AG10803 (cell line): ENCODE measurements at regions not wholly inside any gene's neighbourhood (a gene's known extent, or its start where the extent isn't known, plus 50 kb on each side); places are given as distances from the start of the nearest gene placed in this dataset.

Experiments used
- DNase-seq: peaks from one replicate; pipeline ENCODE4 v3.0.0; 2010; ENCODE audit warnings: low read depth
- H3K4me3 ChIP-seq: 2 replicates; pipeline ENCODE4 v1.5.1; 2011; ENCODE audit warnings: mild to moderate bottlenecking, low read length, control low read depth
- TF ChIP-seq, protein P1 (sequence below): conservative IDR thresholded peaks from 2 replicates; pipeline ENCODE4 v1.5.1; 2011; ENCODE audit warnings: mild to moderate bottlenecking, low read length, control low read depth, inconsistent platforms

DNA sequence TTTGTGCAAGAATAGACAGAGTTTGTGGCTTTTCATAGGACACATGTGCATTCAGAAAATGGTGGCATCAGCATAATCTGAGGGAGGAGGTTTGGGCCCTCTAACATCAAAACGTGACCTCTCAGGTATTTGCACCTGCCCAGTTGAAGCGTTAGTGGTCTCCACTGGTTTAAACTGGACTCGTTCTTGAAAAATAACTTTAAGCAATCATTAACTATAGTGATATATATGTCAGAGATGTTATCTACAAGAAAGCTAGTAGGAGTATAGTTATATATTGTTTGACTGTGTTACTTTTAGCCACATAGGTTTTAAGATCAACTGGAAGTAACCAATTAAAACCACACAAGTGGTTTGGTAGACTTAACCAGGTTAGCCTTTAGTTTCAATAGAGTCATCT, 607.4 kb downstream of the MAFB start:
- DNase-seq: no peak
- H3K4me3 ChIP-seq: no peak overlapping the region
- TF ChIP-seq, protein P1, sequence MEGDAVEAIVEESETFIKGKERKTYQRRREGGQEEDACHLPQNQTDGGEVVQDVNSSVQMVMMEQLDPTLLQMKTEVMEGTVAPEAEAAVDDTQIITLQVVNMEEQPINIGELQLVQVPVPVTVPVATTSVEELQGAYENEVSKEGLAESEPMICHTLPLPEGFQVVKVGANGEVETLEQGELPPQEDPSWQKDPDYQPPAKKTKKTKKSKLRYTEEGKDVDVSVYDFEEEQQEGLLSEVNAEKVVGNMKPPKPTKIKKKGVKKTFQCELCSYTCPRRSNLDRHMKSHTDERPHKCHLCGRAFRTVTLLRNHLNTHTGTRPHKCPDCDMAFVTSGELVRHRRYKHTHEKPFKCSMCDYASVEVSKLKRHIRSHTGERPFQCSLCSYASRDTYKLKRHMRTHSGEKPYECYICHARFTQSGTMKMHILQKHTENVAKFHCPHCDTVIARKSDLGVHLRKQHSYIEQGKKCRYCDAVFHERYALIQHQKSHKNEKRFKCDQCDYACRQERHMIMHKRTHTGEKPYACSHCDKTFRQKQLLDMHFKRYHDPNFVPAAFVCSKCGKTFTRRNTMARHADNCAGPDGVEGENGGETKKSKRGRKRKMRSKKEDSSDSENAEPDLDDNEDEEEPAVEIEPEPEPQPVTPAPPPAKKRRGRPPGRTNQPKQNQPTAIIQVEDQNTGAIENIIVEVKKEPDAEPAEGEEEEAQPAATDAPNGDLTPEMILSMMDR: no peak

DNA sequence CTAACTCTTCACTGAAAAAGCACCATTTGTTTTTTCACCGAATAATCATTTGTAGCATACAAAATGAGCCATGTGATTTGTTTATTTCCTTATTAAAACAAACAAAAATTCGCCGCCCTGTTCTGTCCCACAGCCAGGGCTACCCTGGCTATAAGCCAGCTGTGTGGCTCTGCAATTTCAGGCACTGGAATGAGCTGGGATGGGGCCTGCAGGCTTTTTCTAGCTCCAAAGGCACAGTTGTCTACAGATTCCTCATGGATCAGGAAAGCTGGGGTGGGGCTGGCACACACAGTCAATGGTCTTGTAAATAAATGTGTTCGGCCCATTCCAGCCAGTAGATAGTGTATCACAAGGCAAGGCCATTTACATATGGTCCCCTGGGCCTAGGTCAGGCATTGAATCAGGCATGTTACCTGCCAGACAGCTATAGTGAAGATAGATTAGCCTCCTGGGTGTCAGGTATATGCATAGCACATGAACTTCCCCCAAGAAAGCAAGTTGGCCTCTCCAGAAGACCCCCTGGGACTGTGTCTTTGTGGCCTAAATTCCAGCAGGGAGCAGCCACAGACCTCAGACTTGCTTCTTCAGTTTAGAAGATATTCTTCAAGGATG, 608.9 kb downstream of the MAFB start:
- no peak overlapping the region for H3K4me3 ChIP-seq
- TF ChIP-seq, protein P1: no peak
- DNase-seq: no peak

DNA sequence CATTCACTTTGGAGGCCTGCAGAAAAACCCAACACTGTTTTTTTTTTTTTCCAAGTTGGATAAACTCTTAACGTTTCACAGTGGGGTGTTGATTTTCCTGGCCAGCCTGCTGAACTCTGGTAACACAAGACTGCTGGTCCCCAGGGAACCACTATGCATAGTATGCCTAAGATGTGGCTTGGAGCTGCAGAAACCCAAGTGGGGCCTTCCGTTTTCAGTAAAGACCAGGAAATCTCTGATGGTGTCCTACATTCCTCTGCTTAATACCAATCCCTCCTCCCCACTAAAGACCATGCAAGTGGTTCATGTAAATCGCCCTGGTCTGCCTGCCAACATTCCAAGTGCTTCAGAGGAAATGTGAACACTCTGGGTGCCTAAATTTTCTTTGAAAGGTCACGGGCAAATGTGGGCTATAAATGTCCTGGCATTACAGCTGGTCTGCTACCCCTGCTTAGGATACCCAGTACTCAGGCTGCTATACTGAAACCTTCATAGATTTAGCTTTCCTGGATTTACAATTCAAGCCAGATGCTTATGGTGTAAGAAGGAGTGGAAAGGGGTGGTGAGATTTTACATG, 615.4 kb downstream of the MAFB start:
- no peak overlapping the region for H3K4me3 ChIP-seq
- DNase-seq: no peak
- TF ChIP-seq, protein P1: no peak

DNA sequence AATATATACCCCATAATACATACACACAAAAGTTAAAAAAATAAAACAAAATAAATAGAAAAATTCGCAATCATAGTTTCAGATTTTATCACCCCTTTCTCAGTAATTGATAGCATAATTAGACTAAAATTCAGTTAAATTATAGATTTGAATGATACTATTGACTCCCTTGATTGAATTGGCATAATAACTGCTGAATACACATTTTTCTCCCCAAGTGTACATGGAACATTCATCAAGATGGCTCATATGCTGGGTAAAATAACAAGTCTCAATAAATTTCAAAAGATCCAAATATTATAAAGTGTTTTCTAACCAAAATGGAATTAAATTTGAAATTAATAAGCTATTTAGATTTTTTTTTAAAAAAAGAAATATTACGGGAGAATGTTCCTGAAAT, 616.1 kb downstream of the MAFB start:
- no peak overlapping the region for H3K4me3 ChIP-seq
- TF ChIP-seq, protein P1: no peak
- DNase-seq: no peak

DNA sequence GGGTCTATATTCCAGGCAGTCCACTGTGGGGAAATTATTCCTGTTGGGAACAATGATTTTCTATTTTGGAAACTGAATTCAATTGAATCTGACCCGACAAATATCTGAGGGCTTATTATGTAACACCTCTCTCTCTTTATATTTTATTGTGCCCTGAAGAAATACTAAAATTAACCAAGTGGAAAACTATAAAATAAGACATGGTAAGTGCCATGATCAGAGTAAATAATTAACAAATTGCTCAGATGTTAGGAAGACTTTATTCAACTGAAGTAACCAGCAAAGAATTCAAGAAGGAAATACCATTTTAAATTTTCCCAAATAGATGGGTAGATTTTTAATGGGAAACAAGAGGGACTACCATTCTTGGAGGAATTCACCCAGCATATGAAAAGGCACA, 632.9 kb downstream of the MAFB start:
- TF ChIP-seq, protein P1: no peak
- H3K4me3 ChIP-seq: no peak overlapping the region
- DNase-seq: no peak

DNA sequence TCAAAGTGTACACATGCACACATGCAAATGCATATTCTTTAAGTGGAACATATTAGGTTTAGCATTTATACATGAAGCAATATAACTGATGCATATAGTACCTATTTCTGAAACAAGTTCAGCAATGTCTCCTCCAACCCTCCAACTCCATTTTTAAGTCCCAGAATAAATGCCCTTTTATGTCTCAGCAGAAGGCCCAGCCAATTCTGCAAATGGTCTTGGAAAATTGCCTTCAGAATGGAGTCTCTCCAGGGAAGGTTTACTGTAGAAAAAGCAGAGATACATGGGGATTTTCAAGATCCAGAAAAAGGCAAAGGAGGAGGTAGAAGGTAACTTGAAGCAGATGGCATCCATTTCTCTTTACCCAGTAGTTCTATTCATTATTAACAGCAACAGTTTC, 633.3 kb downstream of the MAFB start:
- no peak for DNase-seq
- H3K4me3 ChIP-seq: no peak overlapping the region
- TF ChIP-seq, protein P1: no peak

DNA sequence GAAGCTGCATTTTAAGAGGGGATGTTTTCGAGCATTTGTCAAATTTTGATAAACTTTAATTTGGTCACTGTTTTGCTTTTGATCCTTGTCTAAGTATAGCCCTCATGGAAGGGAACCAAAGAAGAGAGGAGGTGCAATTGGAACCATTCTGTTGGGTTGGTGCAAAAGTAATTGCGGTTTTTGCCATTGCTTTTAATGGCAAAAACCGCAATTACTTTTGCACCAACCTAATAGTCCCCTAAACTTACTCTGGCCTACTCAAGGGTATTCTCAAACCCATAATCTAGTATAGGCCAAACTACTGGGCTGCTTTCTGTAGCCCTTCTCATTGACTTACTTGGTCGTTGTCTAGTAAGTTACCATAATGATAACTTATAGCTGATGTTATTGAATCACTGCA, 634.7 kb downstream of the MAFB start:
- DNase-seq: no peak
- H3K4me3 ChIP-seq: no peak overlapping the region
- TF ChIP-seq, protein P1: no peak
